HepG2 (cell line): ENCODE measurements at regions not wholly inside any gene's neighbourhood (a gene's known extent, or its start where the extent isn't known, plus 50 kb on each side); places are given as distances from the start of the nearest gene placed in this dataset.

Source experiments
- ATAC-seq: fragments of 200-7000 bp; cut with Tn5 transposase; 3 replicates; pipeline ENCODE4 v1.9.1; 2020; ENCODE audit warnings: mild to moderate bottlenecking, moderate library complexity
- BruUV-seq: library from RNA; stranded (reverse); fragments of 400-500 nt; replicated peaks from 2 replicates; lab custom pipeline; 2021; lab: Mats Ljungman, UMichigan
- CTCF ChIA-PET: fragments of 300-600 bp; formaldehyde crosslinking; extraction: SDS; loops from one replicate; lab custom pipeline; 2021; ENCODE audit warnings: low total read pairs, inconsistent platforms, low intra/inter-chr PET ratio; lab: Yijun Ruan, JAX
- POLR2A ChIA-PET: fragments of 350-600 bp; sonication (Branson Sonifier 250); formaldehyde crosslinking; loops from one replicate; lab custom pipeline; 2020; ENCODE audit warnings: antibody characterized with exemption, inconsistent platforms; lab: Yijun Ruan, JAX
- DNase-seq: peaks from one replicate; pipeline ENCODE4 v3.0.0-alpha.2; 2015; ENCODE audit warnings: low spot score
- FAIRE-seq: peaks from 3 replicates; lab custom pipeline; 2011; peaks lifted over from hg19 to GRCh38; lab: Jason Lieb, UNC
- H2AFZ ChIP-seq: one replicate; pipeline ENCODE4 v1.6.1; 2011; ENCODE audit warnings: low read length, inconsistent platforms
- H3K27ac ChIP-seq: fragments of 300-600 bp; 3 replicates; pipeline ENCODE4 v1.8.0; 2011; ENCODE audit warnings: mixed run types, mild to moderate bottlenecking, mixed read lengths, low read length, inconsistent platforms; ENCODE audit not compliant: insufficient read depth; ENCODE audit errors: extremely low read length
- H3K27me3 ChIP-seq, 2 experiments: fragments of 200-600 bp in 1 of 2; 2 replicates in 1 of 2; 3 replicates in 1 of 2; pipeline versions ENCODE4 v1.6.0 to v1.8.0; 2011; ENCODE audit warnings: low read length in 2 of 2, mild to moderate bottlenecking in 2 of 2, moderate library complexity in 2 of 2, inconsistent platforms in 1 of 2; ENCODE audit not compliant: insufficient read depth in 2 of 2, control insufficient read depth in 1 of 2
- H3K36me3 ChIP-seq, 2 experiments: fragments of 200-600 bp in 1 of 2; replicated peaks in 1 of 2; 2 replicates in 1 of 2; 3 replicates in 1 of 2; pipeline versions ENCODE4 v1.5.1 to v1.8.0; 2011; ENCODE audit warnings: low read length in 2 of 2, inconsistent platforms in 1 of 2; ENCODE audit not compliant: insufficient read depth in 2 of 2, control insufficient read depth in 1 of 2
- H3K4me1 ChIP-seq: 2 replicates; pipeline ENCODE4 v1.5.1; 2012; ENCODE audit warnings: low read length, inconsistent platforms; ENCODE audit not compliant: insufficient read depth
- H3K4me2 ChIP-seq: 2 replicates; pipeline ENCODE4 v1.6.0; 2011; ENCODE audit warnings: low read depth, low read length, inconsistent platforms
- H3K4me3 ChIP-seq, 3 experiments: fragments of 200-600 bp in 1 of 3; sonication (generic), shearing (Covaris generic) in 1 of 3; replicated peaks in 1 of 3; 2 replicates each; pipeline ENCODE4 v1.5.1; 2011 to 2016; ENCODE audit warnings: low read length in 3 of 3, inconsistent platforms in 2 of 3, low read depth in 2 of 3, mild to moderate bottlenecking in 2 of 3, control low read depth in 1 of 3, mixed read lengths in 1 of 3; ENCODE audit not compliant: insufficient read depth in 1 of 3
- H3K79me2 ChIP-seq: one replicate; pipeline ENCODE4 v1.6.1; 2011; ENCODE audit warnings: low read length, inconsistent platforms; ENCODE audit not compliant: insufficient read depth
- H3K9ac ChIP-seq: 2 replicates; pipeline ENCODE4 v1.6.0; 2011; ENCODE audit warnings: mild to moderate bottlenecking, low read depth, low read length, inconsistent platforms; ENCODE audit not compliant: insufficient read depth
- H3K9me3 ChIP-seq: 2 replicates; pipeline ENCODE4 v1.5.1; 2012; ENCODE audit warnings: mild to moderate bottlenecking, low read length
- H4K20me1 ChIP-seq: 2 replicates; pipeline ENCODE4 v1.6.0; 2011; ENCODE audit warnings: inconsistent platforms, mild to moderate bottlenecking, low read length, moderate library complexity; ENCODE audit not compliant: insufficient read depth
- ATF5 ChIP-seq: sonication (generic); formaldehyde crosslinking; IDR thresholded peaks from 2 replicates; pipeline ENCODE4 v1.4.0; 2020; ENCODE audit warnings: mild to moderate bottlenecking, low read depth, missing genetic modification reagents
- KAT7 ChIP-seq: IDR thresholded peaks from 2 replicates; pipeline ENCODE4 v1.6.1; 2018; ENCODE audit warnings: borderline replicate concordance, missing compliant biosample characterization
- MTF1 ChIP-seq: sonication (generic); formaldehyde crosslinking; IDR thresholded peaks from 2 replicates; pipeline ENCODE4 v1.5.0; 2020; ENCODE audit warnings: missing genetic modification reagents
- NFIB ChIP-seq: sonication (generic); formaldehyde crosslinking; IDR thresholded peaks from 2 replicates; pipeline ENCODE4 v1.9.0; 2021; ENCODE audit warnings: missing genetic modification reagents, mild to moderate bottlenecking, borderline replicate concordance
- PITX1 ChIP-seq: sonication (generic); formaldehyde crosslinking; IDR thresholded peaks from 2 replicates; pipeline ENCODE4 v1.5.1; 2020; ENCODE audit warnings: mild to moderate bottlenecking, missing genetic modification reagents
- REST ChIP-seq, 2 experiments: IDR thresholded peaks; 2 replicates each; pipeline ENCODE4 v1.6.1; 2011 to 2012; ENCODE audit warnings: low read length in 2 of 2, borderline replicate concordance in 1 of 2, low read depth in 1 of 2, mild to moderate bottlenecking in 1 of 2, moderate library complexity in 1 of 2
- SSRP1 ChIP-seq: IDR thresholded peaks from 2 replicates; pipeline ENCODE4 v1.6.1; 2016; ENCODE audit warnings: control low read depth
- ZNF230 ChIP-seq: sonication (generic); formaldehyde crosslinking; IDR thresholded peaks from 2 replicates; pipeline ENCODE4 v1.4.0; 2020; ENCODE audit warnings: mild to moderate bottlenecking, missing genetic modification reagents
- ZNF292 ChIP-seq: sonication (generic); formaldehyde crosslinking; IDR thresholded peaks from 2 replicates; pipeline ENCODE4 v1.8.1; 2022; ENCODE audit warnings: mild to moderate bottlenecking, low read depth, missing genetic modification reagents, borderline replicate concordance
- ZNF512 ChIP-seq: sonication (generic); formaldehyde crosslinking; IDR thresholded peaks from 2 replicates; pipeline ENCODE4 v1.4.0; 2020; ENCODE audit warnings: mild to moderate bottlenecking, missing genetic modification reagents
- ZSCAN5A ChIP-seq: sonication (generic); formaldehyde crosslinking; IDR thresholded peaks from 2 replicates; pipeline ENCODE4 v1.8.0; 2022; ENCODE audit warnings: mild to moderate bottlenecking, missing genetic modification reagents, borderline replicate concordance
- WGBS: methylation state at CpG from one replicate; pipeline ENCODE4 v1.1.6; 2017; ENCODE audit warnings: low lambda C conversion rate; 5-methylcytosine and 5-hydroxymethylcytosine counted together
- in situ Hi-C: cut with HindIII; loops from 2 replicates; pipeline ENCODE4 v1.10.0; 2017; ENCODE audit warnings: low pct_unique_long_range_greater_than_20kb; ENCODE audit not compliant: extremely low pct_ligation_motif_present
- intact Hi-C: fragments of 100-400 bp; cut with micrococcal nuclease; formaldehyde crosslinking; loops from one replicate; pipeline ENCODE4 v1.10.0; 2022; ENCODE audit not compliant: unreplicated experiment

- no peak for TF ChIP-seq ZSCAN5A (CRISPR knock-in tag)
- TF ChIP-seq ATF5, result no peak
- TF ChIP-seq NFIB, result no peak
- TF ChIP-seq ZNF230 (CRISPR knock-in tag), result no peak
- TF ChIP-seq ZNF292 (CRISPR knock-in tag), result no peak
- TF ChIP-seq REST (IDR thresholded peaks at IDR 0.05; ENCODE audit: borderline replicate concordance in 1 of 2, low read depth in 1 of 2, low read length in 2 of 2), result no peak
- no peak for TF ChIP-seq KAT7
Observed at GRCh38 chr3:181512787-181513186, 198.9 kb upstream of the SOX2 start (continued).

- Histone ChIP-seq H3K9ac (no peak overlapping the region), H3K79me2 (no peaks in the 10 kb centered on the region), H3K36me3 (no peaks in the 10 kb centered on the region), H3K9me3 (peaks cover 46% of the 10 kb centered on the region), H3K4me1 (no peaks in the 10 kb centered on the region), H3K4me2 (no peak overlapping the region), H4K20me1 (no peaks in the 10 kb centered on the region), H3K27me3 (no peaks in the 10 kb centered on the region), H2AFZ (no peak overlapping the region), H3K4me3 (no peak overlapping the region), H3K27ac (no peak overlapping the region)
- no TSS peak for BruUV-seq
- no peak for ATAC-seq
- in situ Hi-C loops (no loop called here), intact Hi-C loops (no loop called here)
- POLR2A ChIA-PET, result no interaction called here
- WGBS, result 4% methylated on average over 2 of the region's 3 CpGs
- FAIRE-seq, result no peak
- CTCF ChIA-PET, result no interaction called here
- DNase-seq, result no peak
- TF ChIP-seq ZNF512 (CRISPR knock-in tag), result no peak
- no peak for TF ChIP-seq SSRP1 (CRISPR knock-in tag)
- no peak for TF ChIP-seq MTF1 (CRISPR knock-in tag)
- TF ChIP-seq PITX1, result no peak
Observed at GRCh38 chr3:181510500-181510899, 201.2 kb upstream of the SOX2 start.
